CD14-positive monocyte (primary cell): ENCODE measurements at regions not wholly inside any gene's neighbourhood (a gene's known extent, or its start where the extent isn't known, plus 50 kb on each side); places are given as distances from the start of the nearest gene placed in this dataset.

Experiments used
- DNase-seq, 3 donors: peaks; one replicate each; pipeline ENCODE4 v3.0.0-alpha.2; 2011 to 2022
- H2AFZ ChIP-seq: 2 replicates; pipeline ENCODE4 v1.6.0; 2012; ENCODE audit warnings: mild to moderate bottlenecking, low read depth, low read length, inconsistent platforms; ENCODE audit not compliant: insufficient read depth, poor library complexity, severe bottlenecking
- H3K27ac ChIP-seq, 2 donors: 1 replicate in 1 of 2; 2 replicates in 1 of 2; pipeline ENCODE4 v1.5.1; 2012 to 2013; ENCODE audit warnings: low read length in 2 of 2, control low read depth in 1 of 2, inconsistent platforms in 1 of 2, low read depth in 1 of 2, mild to moderate bottlenecking in 1 of 2
- H3K27me3 ChIP-seq, 2 donors: one replicate each; pipeline versions ENCODE4 v1.6.0 to v1.6.1; 2011 to 2013; ENCODE audit warnings: low read length in 2 of 2; ENCODE audit not compliant: control insufficient read depth in 2 of 2, insufficient read depth in 2 of 2
- H3K36me3 ChIP-seq, 2 donors: replicated peaks in 1 of 2; 1 replicate in 1 of 2; 2 replicates in 1 of 2; pipeline versions ENCODE4 v1.5.1 to v1.6.1; 2012 to 2013; ENCODE audit warnings: low read length in 2 of 2, control low read depth in 1 of 2, inconsistent platforms in 1 of 2, mild to moderate bottlenecking in 1 of 2; ENCODE audit not compliant: insufficient read depth in 2 of 2, control insufficient read depth in 1 of 2
- H3K4me1 ChIP-seq, 2 donors: 1 replicate in 1 of 2; 2 replicates in 1 of 2; pipeline versions ENCODE4 v1.5.1 to v1.6.1; 2012 to 2013; ENCODE audit warnings: low read length in 2 of 2, control low read depth in 1 of 2, inconsistent platforms in 1 of 2, mild to moderate bottlenecking in 1 of 2, moderate library complexity in 1 of 2; ENCODE audit not compliant: insufficient read depth in 2 of 2, control insufficient read depth in 1 of 2
- H3K4me2 ChIP-seq: replicated peaks from 2 replicates; pipeline ENCODE3; 2012; ENCODE audit warnings: low read length, moderate library complexity, mild to moderate bottlenecking; ENCODE audit not compliant: poor library complexity, severe bottlenecking; ENCODE audit errors: extremely low read depth
- H3K4me3 ChIP-seq, 3 experiments: fragments of 200-600 bp in 1 of 3; sonication (generic) in 1 of 3; replicated peaks in 1 of 3; 1 replicate in 2 of 3; 2 replicates in 1 of 3; pipeline ENCODE4 v1.5.1; 2011 to 2013; ENCODE audit warnings: low read length in 3 of 3, mild to moderate bottlenecking in 3 of 3, control low read depth in 2 of 3, low read depth in 2 of 3, inconsistent platforms in 1 of 3, moderate library complexity in 1 of 3
- H3K79me2 ChIP-seq: 2 replicates; pipeline ENCODE4 v1.6.0; 2012; ENCODE audit warnings: mild to moderate bottlenecking, control low read depth, inconsistent platforms, low read length, moderate library complexity; ENCODE audit not compliant: insufficient read depth
- H3K9ac ChIP-seq: 2 replicates; pipeline ENCODE4 v1.6.0; 2017; ENCODE audit warnings: low read length, mild to moderate bottlenecking; ENCODE audit not compliant: insufficient read depth, poor library complexity, severe bottlenecking
- H3K9me3 ChIP-seq, 2 donors: replicated peaks in 1 of 2; 1 replicate in 1 of 2; 2 replicates in 1 of 2; pipeline versions ENCODE4 v1.5.1 to v1.6.1; 2012 to 2013; ENCODE audit warnings: low read length in 2 of 2, control low read depth in 1 of 2; ENCODE audit not compliant: control insufficient read depth in 1 of 2, insufficient read depth in 1 of 2
- H4K20me1 ChIP-seq: 2 replicates; pipeline ENCODE4 v1.6.0; 2012; ENCODE audit warnings: mild to moderate bottlenecking, low read length, control low read depth, moderate library complexity; ENCODE audit not compliant: insufficient read depth
- H3K27ac Mint-ChIP-seq, 7 donors: one replicate each; pipeline ENCODE4 v1.8.0; 2020; ENCODE audit warnings: mild to moderate bottlenecking in 7 of 7, mixed read lengths in 7 of 7, moderate library complexity in 6 of 7, inconsistent platforms in 2 of 7
- H3K27me3 Mint-ChIP-seq, 3 donors: one replicate each; pipeline ENCODE4 v1.8.0; 2021 to 2022; ENCODE audit warnings: low read depth in 3 of 3, mild to moderate bottlenecking in 3 of 3, mixed read lengths in 3 of 3, moderate library complexity in 3 of 3, inconsistent platforms in 1 of 3
- H3K36me3 Mint-ChIP-seq, 2 donors: one replicate each; pipeline ENCODE4 v1.8.0; 2020; ENCODE audit warnings: mixed read lengths in 2 of 2, inconsistent platforms in 1 of 2, mild to moderate bottlenecking in 1 of 2
- H3K4me1 Mint-ChIP-seq: one replicate; pipeline ENCODE4 v1.8.0; 2020; ENCODE audit warnings: mild to moderate bottlenecking, mixed read lengths
- H3K4me3 Mint-ChIP-seq, 2 donors: one replicate each; pipeline ENCODE4 v1.8.0; 2020; ENCODE audit warnings: mild to moderate bottlenecking in 2 of 2, mixed read lengths in 2 of 2, moderate library complexity in 1 of 2
- H3K9me3 Mint-ChIP-seq, 7 donors: one replicate each; pipeline ENCODE4 v1.8.0; 2020 to 2022; ENCODE audit warnings: mixed read lengths in 7 of 7, mild to moderate bottlenecking in 6 of 7, moderate library complexity in 6 of 7, inconsistent platforms in 2 of 7
- CTCF ChIP-seq: fragments of 200-600 bp; IDR thresholded peaks from one replicate; pipeline ENCODE4 v1.8.0; 2022; ENCODE audit warnings: antibody characterized with exemption, mild to moderate bottlenecking
- WGBS: methylation state at CpG from one replicate; pipeline ENCODE4 v1.1.5; 2013; ENCODE audit warnings: missing lambda C conversion rate; ENCODE audit not compliant: insufficient coverage; 5-methylcytosine and 5-hydroxymethylcytosine counted together
- intact Hi-C, 2 donors: fragments of 100-400 bp; cut with micrococcal nuclease; formaldehyde crosslinking; loops; one replicate each; pipeline versions ENCODE4 v1.15.0 to v1.15.1; 2023

DNA sequence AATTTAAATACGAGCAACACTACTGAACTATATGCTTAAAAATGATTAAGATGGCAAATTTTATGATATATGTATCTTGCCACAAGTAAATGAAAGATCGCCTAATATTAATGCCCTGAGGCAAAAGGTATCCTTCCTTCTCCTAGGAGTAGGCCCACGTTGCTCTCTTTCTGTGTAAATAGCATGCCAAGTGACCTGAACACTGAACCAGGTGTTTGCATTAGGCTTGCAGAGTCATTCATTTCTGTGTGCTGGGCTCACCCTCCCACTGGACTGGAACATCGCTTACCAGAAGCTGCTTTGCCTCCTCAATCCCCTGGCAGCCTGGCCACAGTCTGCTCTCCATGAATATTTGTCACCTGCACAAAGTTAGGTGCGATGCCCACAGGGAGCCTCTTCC lies 83.3 kb upstream of the TNFSF11 start:
- intact Hi-C loops, result no loop called here
- no peak for TF ChIP-seq CTCF
- Histone ChIP-seq H3K36me3 (no peaks in the 10 kb centered on the region), H2AFZ (no peak overlapping the region), H3K4me1 (peaks cover 0 to 5% of the 10 kb centered on the region in 2 donors), H3K9me3 (no peaks in the 10 kb centered on the region), H3K9ac (no peak overlapping the region), H4K20me1 (no peaks in the 10 kb centered on the region), H3K4me2 (no peak overlapping the region), H3K4me3 (no peak overlapping the region), H3K27me3 (no peaks in the 10 kb centered on the region), H3K79me2 (no peaks in the 10 kb centered on the region), H3K27ac (no peak overlapping the region)
- Mint-ChIP-seq H3K4me3 (no peak overlapping the region), H3K36me3 (no peaks in the 10 kb centered on the region), H3K27ac (no peak overlapping the region), H3K4me1 (peaks cover 4% of the 10 kb centered on the region), H3K27me3 (no peaks in the 10 kb centered on the region), H3K9me3 (peaks cover 0 to 2% (median 0%) of the 10 kb centered on the region in 7 donors)
- no peak for DNase-seq
- WGBS, result 100% methylated on average over 2 of the region's 5 CpGs

GRCh38 chr13:42492372-42492920 lies 81.5 kb upstream of the TNFSF11 start:
- Histone ChIP-seq H4K20me1 (no peaks in the 10 kb centered on the region), H3K4me1 (no peaks in the 10 kb centered on the region), H3K4me2 (no peak overlapping the region), H3K79me2 (no peaks in the 10 kb centered on the region), H3K27me3 (no peaks in the 10 kb centered on the region), H3K36me3 (no peaks in the 10 kb centered on the region), H3K27ac (no peak overlapping the region), H3K4me3 (no peak overlapping the region), H3K9ac (no peak overlapping the region), H2AFZ (no peak overlapping the region), H3K9me3 (no peaks in the 10 kb centered on the region)
- no peaks in the 10 kb centered on the region for H3K4me1 Mint-ChIP-seq
- peaks cover 0 to 2% (median 0%) of the 10 kb centered on the region in 7 donors for H3K9me3 Mint-ChIP-seq
- no peak overlapping the region for H3K4me3 Mint-ChIP-seq
- WGBS, result 94% methylated on average over 4 of the region's 4 CpGs
- DNase-seq, result no peak
- H3K36me3 Mint-ChIP-seq, result no peaks in the 10 kb centered on the region
- H3K27me3 Mint-ChIP-seq, result peaks cover 0 to 2% (median 0%) of the 10 kb centered on the region in 3 donors
- no peak overlapping the region for H3K27ac Mint-ChIP-seq
- intact Hi-C loops, result no loop called here
- no peak for TF ChIP-seq CTCF
